ENCODE measurements at regions not wholly inside any gene's neighbourhood (a gene's known extent, or its start where the extent isn't known, plus 50 kb on each side); places are given as distances from the start of the nearest gene placed in this dataset.

DNA sequence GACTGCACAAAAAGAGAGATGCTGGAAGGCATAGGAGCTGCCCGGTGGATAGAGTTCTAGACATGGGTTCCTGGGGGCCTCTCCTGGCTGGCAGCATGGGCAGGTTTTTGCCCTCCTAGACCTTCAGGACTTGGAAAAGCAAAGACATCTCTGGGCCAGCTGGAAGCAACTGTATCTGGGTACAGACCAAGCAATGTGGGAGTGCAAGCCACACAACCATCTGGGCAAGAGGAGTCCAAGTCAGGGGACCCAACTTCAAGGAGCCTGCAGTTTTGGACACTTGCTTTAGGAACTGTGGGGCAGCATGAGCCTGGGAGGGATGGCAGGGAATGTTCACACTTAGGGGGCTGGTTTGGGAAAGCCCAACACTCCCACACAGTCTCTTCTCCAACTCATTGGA lies 323.3 kb downstream of the GADD45G start:
- no peaks in the 10 kb centered on the region for H3K36me3 ChIP-seq (replicated peaks in 1 of 2)
- no peak for DNase-seq
- no peak overlapping the region for H3K4me3 ChIP-seq
- H3K9me3 ChIP-seq (replicated peaks in 1 of 3), result no peaks in the 10 kb centered on the region
- H3K4me1 ChIP-seq (replicated peaks in 1 of 2), result peaks cover 6 to 35% of the 10 kb centered on the region in 2 donors
- H3K27me3 ChIP-seq, result no peaks in the 10 kb centered on the region
- H3K27ac ChIP-seq, result no peak overlapping the region
- 33 to 100% (median 97%) methylated on average over 1 of the region's 1 CpG for WGBS, 4 donors
- TF ChIP-seq POLR2A (IDR thresholded peaks at IDR 0.05), result no peak
- TF ChIP-seq, protein P1, sequence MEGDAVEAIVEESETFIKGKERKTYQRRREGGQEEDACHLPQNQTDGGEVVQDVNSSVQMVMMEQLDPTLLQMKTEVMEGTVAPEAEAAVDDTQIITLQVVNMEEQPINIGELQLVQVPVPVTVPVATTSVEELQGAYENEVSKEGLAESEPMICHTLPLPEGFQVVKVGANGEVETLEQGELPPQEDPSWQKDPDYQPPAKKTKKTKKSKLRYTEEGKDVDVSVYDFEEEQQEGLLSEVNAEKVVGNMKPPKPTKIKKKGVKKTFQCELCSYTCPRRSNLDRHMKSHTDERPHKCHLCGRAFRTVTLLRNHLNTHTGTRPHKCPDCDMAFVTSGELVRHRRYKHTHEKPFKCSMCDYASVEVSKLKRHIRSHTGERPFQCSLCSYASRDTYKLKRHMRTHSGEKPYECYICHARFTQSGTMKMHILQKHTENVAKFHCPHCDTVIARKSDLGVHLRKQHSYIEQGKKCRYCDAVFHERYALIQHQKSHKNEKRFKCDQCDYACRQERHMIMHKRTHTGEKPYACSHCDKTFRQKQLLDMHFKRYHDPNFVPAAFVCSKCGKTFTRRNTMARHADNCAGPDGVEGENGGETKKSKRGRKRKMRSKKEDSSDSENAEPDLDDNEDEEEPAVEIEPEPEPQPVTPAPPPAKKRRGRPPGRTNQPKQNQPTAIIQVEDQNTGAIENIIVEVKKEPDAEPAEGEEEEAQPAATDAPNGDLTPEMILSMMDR (IDR thresholded peaks at IDR 0.05), result no peak
- intact Hi-C loops (cut with DNase I), result loop anchor here in 1 of 2 donors (5.0 kb wide), 1 partner anchor 169 kb away; no protein-coding TSS in a partner anchor

DNA sequence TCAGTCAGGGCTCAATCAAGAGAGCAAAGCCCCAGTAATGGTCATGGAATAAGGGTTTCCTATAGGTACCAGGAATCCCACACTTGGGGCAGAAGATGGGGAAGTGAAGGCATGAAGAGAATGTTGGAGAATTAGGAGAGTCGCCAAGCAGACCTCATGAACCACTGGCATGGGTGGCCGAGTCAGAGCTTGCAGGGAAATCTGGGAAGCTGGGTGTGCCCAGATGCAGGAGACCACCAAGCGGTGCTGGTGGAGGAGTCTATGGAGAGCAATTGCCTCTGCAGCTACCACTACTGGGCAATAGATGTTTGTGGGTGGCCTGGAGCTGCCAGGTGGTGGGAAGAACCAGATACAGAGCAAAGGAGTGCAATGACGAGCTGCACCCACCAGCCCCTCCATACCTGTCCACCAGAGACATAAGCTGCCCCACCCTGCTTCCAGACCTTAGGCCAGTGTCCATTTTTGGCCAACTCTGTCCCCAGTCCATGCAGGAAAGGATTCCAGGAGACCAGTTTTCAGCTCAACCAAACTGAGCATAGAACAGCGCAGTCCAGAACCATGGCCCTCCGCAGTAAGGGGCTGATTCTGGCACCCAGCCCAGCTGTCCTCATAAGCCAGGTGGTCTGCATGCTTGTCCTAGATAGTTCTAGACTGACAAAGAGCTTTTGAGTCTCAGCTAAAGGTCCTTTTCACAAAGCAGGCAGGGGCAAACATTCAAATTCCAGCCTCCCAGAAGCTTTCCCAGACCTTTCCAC lies 323.9 kb downstream of the GADD45G start:
- TF ChIP-seq, protein P1 (IDR thresholded peaks at IDR 0.05), result no peak
- no peak for TF ChIP-seq POLR2A (IDR thresholded peaks at IDR 0.05)
- DNase-seq, result no peak
- intact Hi-C loops (cut with DNase I), result loop anchor here in 1 of 2 donors (5.0 kb wide), 1 partner anchor 169 kb away; no protein-coding TSS in a partner anchor
- Histone ChIP-seq H3K9me3 (replicated peaks in 1 of 3) (no peaks in the 10 kb centered on the region), H3K27ac (peak overlapping the region in 2 of 5 donors; percentile 17 to 75), H3K4me1 (replicated peaks in 1 of 2) (peaks cover 0 to 29% of the 10 kb centered on the region in 2 donors), H3K36me3 (replicated peaks in 1 of 2) (no peaks in the 10 kb centered on the region), H3K4me3 (no peak overlapping the region), H3K27me3 (no peaks in the 10 kb centered on the region)
- WGBS, 4 donors, result 91 to 98% (median 97%) methylated on average over 6 of the region's 6 CpGs

DNA sequence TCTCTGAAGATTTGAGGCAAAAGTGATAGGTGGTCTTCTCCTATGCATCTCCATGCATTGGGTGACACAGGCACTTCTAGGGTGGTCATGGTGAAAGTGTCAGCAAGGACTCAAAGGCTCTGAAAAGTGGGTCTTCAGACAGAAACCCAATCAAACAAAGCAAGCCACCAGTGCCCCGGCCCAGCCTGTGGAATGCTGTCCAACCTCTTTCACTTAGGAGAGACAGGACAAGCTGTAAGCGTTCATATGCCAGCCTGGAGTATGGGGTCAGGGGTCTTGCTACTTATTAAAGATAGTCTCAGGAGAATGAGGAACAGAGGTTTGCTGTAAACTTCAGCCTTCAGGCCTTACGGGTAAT lies 324.5 kb downstream of the GADD45G start:
- no peaks in the 10 kb centered on the region for H3K9me3 ChIP-seq (replicated peaks in 1 of 3)
- H3K27me3 ChIP-seq, result no peaks in the 10 kb centered on the region
- no peaks in the 10 kb centered on the region for H3K36me3 ChIP-seq (replicated peaks in 1 of 2)
- TF ChIP-seq, protein P1 (IDR thresholded peaks at IDR 0.05), result no peak
- TF ChIP-seq POLR2A (IDR thresholded peaks at IDR 0.05), result no peak
- DNase-seq, result no peak
- intact Hi-C loops (cut with DNase I), result loop anchor here in 1 of 2 donors (5.0 kb wide), 1 partner anchor 168 kb away; no protein-coding TSS in a partner anchor
- 69 to 78% (median 74%) methylated on average over 3 of the region's 3 CpGs for WGBS, 4 donors
- no peak overlapping the region for H3K4me3 ChIP-seq
- H3K4me1 ChIP-seq (replicated peaks in 1 of 2), result peaks cover 0 to 24% of the 10 kb centered on the region in 2 donors
- H3K27ac ChIP-seq, result peak overlapping the region in 2 of 5 donors; percentile 17 to 75

DNA sequence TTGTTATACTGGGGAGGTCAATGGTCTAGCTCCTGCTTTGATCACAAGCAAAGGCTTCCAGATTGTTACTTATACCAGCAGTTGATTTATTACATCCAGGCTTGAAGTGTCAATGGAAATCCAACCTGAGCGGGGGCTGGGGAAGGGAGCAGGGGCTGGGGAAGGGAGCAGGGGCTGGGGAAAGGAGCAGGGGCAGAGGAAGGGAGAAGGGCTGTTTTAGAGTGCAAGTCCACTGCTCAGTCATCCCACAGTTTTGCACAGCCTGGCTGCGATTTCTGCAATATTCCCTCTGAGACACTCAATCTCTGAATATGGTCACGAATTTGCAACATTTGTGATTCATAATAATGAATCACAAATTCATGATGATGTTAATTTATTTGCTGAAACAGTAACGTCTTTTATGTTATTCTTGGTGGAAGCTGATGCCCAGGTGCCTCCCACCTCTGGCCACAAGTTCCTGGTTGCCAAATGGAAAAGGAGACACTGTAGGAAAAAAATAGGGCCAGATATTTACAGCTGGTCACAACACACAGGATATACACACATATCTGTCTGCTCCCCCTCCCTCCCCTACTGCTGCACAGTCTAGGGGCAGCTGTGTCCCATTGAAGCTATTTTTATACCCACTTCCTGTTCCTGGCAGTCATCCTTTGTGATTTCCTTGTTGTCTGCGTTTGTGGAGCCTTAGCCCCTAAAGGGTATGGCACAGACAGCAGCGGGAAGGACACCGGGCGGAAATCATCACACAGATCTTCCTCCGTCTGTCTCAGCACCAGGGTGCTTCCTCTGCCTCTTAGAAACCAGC lies 325.1 kb downstream of the GADD45G start:
- peak in 1 of 2 donors; percentile 8 for TF ChIP-seq POLR2A (IDR thresholded peaks at IDR 0.05)
- TF ChIP-seq, protein P1 (IDR thresholded peaks at IDR 0.05), result no peak
- no peaks in the 10 kb centered on the region for H3K36me3 ChIP-seq (replicated peaks in 1 of 2)
- 40 to 44% (median 42%) methylated on average over 9 of the region's 9 CpGs for WGBS, 4 donors
- H3K9me3 ChIP-seq (replicated peaks in 1 of 3), result no peaks in the 10 kb centered on the region
- peak overlapping the region in 2 of 5 donors; percentile 17 to 75 for H3K27ac ChIP-seq
- peaks cover 0 to 20% of the 10 kb centered on the region in 2 donors for H3K4me1 ChIP-seq (replicated peaks in 1 of 2)
- intact Hi-C loops (cut with DNase I), result loop anchor here in 1 of 2 donors (5.0 kb wide), 1 partner anchor 167 kb away; no protein-coding TSS in a partner anchor
- DNase-seq, result peak in 3 of 7 donors; percentile 33 to 62 (median 41)
- no peak overlapping the region for H3K4me3 ChIP-seq
- no peaks in the 10 kb centered on the region for H3K27me3 ChIP-seq
